ENCODE measurements at regions not wholly inside any gene's neighbourhood (a gene's known extent, or its start where the extent isn't known, plus 50 kb on each side); places are given as distances from the start of the nearest gene placed in this dataset.

- Histone ChIP-seq H3K27me3 (ENCODE audit: insufficient read depth, poor library complexity, severe bottlenecking) (no peaks in the 10 kb centered on the region), H3K27ac (replicated peaks) (no peak overlapping the region), H3K4me3 (replicated peaks; ENCODE audit: insufficient read depth, low read length) (no peak overlapping the region)
- TF ChIP-seq CTCF (IDR thresholded peaks at IDR 0.05; ENCODE audit: insufficient read depth, low read length) (no peak), SPI1 (IDR thresholded peaks at IDR 0.05; ENCODE audit: borderline replicate concordance, low read depth) (no peak), GABPA (IDR thresholded peaks at IDR 0.05; ENCODE audit: low read depth) (no peak), POLR2AphosphoS5 (IDR thresholded peaks at IDR 0.05; ENCODE audit: low read depth) (no peak), REST (IDR thresholded peaks at IDR 0.05; ENCODE audit: insufficient replicate concordance, low read depth) (no peak)
- DNase-seq (ENCODE audit: low read depth in 1 of 2, low spot score in 1 of 2): no peak
Measured at GRCh38 chr7:34407586-34407985, 250.4 kb upstream of the NPSR1 start.

- Histone ChIP-seq H3K27ac (replicated peaks) (no peak overlapping the region), H3K4me3 (replicated peaks; ENCODE audit: insufficient read depth, low read length) (no peak overlapping the region), H3K27me3 (ENCODE audit: insufficient read depth, poor library complexity, severe bottlenecking) (no peaks in the 10 kb centered on the region)
- TF ChIP-seq GABPA (IDR thresholded peaks at IDR 0.05; ENCODE audit: low read depth) (no peak), CTCF (IDR thresholded peaks at IDR 0.05; ENCODE audit: insufficient read depth, low read length) (no peak), SPI1 (IDR thresholded peaks at IDR 0.05; ENCODE audit: borderline replicate concordance, low read depth) (no peak), POLR2AphosphoS5 (IDR thresholded peaks at IDR 0.05; ENCODE audit: low read depth) (no peak), REST (IDR thresholded peaks at IDR 0.05; ENCODE audit: insufficient replicate concordance, low read depth) (no peak)
- DNase-seq (ENCODE audit: low read depth in 1 of 2, low spot score in 1 of 2): no peak
Measured at GRCh38 chr7:34417781-34418180, 240.2 kb upstream of the NPSR1 start.

- no peak for DNase-seq (ENCODE audit: low read depth in 1 of 2, low spot score in 1 of 2)
- Histone ChIP-seq H3K27me3 (ENCODE audit: insufficient read depth, poor library complexity, severe bottlenecking) (no peaks in the 10 kb centered on the region), H3K4me3 (replicated peaks; ENCODE audit: insufficient read depth, low read length) (no peak overlapping the region), H3K27ac (replicated peaks) (no peak overlapping the region)
- TF ChIP-seq GABPA (IDR thresholded peaks at IDR 0.05; ENCODE audit: low read depth) (no peak), SPI1 (IDR thresholded peaks at IDR 0.05; ENCODE audit: borderline replicate concordance, low read depth) (no peak)
Measured at GRCh38 chr7:34421526-34421925, 236.5 kb upstream of the NPSR1 start.

GRCh38 chr7:34425194-34425593, 232.8 kb upstream of the NPSR1 start:
- H3K27ac ChIP-seq (replicated peaks): no peak overlapping the region
- no peak overlapping the region for H3K4me3 ChIP-seq (replicated peaks; ENCODE audit: insufficient read depth, low read length)
- H3K27me3 ChIP-seq (ENCODE audit: insufficient read depth, poor library complexity, severe bottlenecking): no peaks in the 10 kb centered on the region
- no peak for TF ChIP-seq POLR2AphosphoS5 (IDR thresholded peaks at IDR 0.05; ENCODE audit: low read depth)
- TF ChIP-seq SPI1 (IDR thresholded peaks at IDR 0.05; ENCODE audit: borderline replicate concordance, low read depth): no peak
- no peak for TF ChIP-seq CTCF (IDR thresholded peaks at IDR 0.05; ENCODE audit: insufficient read depth, low read length)
- no peak for TF ChIP-seq GABPA (IDR thresholded peaks at IDR 0.05; ENCODE audit: low read depth)
- TF ChIP-seq REST (IDR thresholded peaks at IDR 0.05; ENCODE audit: insufficient replicate concordance, low read depth): no peak
- no peak for DNase-seq (ENCODE audit: low read depth in 1 of 2, low spot score in 1 of 2)

All from HL-60 (cell line).